Fibroblast of skin of right quadriceps (primary cell): ENCODE measurements at regions not wholly inside any gene's neighbourhood (a gene's known extent, or its start where the extent isn't known, plus 50 kb on each side); places are given as distances from the start of the nearest gene placed in this dataset.

Experiments
- DNase-seq: peaks from one replicate; pipeline ENCODE4 v3.0.0-alpha.2; 2013

DNA sequence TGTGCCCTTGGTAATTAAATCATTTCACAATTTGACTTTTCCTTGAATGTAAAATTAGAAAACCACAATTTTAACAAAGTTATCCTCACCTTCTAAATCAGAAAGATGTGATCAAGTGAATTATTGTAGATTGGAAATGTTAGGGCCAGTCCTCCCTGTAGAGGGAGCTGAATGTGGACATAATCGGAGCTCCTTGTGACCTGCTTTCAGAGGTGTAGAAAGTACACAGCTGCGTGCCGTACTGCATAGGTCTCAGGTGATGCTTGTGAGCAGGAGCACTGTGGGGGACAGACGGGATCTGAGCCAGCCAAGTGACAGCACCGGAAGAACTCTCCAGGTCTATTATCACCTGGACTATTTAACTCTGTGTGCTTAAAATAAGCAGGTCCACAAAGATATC lies 338.0 kb downstream of the AASDHPPT start:
- no peak for DNase-seq

DNA sequence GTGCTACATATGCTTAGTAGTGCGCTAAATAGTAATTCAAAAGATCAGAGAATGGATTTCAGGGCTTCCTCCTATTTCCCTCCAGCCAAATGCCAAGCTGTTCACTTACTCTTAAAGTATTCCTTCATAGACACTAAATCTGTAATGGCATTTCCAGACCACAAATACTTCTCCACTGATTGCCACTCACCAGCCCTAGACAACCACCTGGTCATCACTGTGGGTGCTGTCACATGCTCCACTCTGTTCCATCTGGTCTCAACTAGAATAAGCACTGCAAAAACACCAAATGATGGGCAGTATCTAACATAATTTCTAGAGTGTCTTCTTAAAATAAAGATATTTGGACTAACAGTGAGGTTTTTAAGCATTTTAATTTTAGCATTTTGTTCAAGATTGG lies 341.3 kb downstream of the AASDHPPT start:
- DNase-seq: no peak

DNA sequence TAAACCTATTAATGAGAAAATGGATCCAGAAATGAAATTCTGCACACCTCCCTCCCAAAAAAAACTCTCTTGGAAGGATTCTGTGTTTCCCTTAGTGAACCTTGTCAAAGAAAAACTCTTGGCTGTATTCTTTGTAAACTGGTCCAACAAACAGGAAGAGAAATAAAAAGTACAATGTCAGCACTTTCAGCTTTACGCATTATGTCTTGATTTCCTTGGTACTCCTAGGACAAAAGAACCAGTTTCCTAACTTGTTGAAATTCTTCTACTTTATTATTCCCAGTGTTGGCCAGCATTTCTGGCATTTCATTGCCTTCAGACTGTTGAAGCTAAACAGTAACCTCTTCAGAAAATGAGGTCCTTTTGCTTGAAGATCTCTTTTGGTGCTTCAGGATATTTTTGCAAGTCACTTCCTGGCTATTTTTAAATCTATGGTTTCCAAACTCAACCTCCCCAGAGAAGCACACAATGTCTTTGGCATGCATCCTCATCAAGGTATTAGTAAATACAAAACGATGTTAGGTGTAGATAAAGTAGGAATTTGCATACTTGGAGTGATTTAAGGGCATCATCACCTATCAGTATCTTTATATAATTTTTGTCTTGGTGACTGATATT lies 342.7 kb downstream of the AASDHPPT start:
- no peak for DNase-seq

- no peak for DNase-seq
These were observed 343.2 kb downstream of the AASDHPPT start for GRCh38 chr11:106420686-106421085.

DNA sequence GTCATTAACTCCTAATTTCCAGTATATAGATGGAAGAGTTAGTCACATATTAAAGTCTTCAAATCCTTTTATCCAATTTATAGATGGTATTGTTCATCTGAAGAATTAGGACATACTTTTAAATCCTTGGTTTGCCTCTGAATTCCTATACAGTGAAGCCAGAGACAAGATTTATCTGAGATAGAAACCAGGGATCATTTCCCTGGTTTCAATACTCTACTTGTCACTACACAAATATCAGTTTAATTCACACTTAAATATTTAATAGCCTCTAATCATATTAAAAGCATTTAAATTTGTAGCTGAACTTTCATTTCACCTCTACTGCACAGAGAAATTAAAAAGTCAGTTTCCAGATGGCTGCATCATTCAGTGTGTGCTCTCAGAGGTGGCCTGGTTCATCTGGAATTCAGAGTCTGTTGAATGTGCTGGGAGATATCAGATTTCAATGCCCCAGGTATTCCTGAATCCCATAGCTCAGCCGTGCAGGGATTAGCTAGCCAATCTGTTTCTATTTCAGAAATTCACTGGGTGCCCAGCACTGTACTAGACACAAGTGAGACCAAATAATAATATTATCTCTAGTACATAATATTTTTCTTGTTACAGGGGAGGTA lies 344.3 kb downstream of the AASDHPPT start:
- peak; percentile 57 for DNase-seq

- DNase-seq: no peak
These were observed 345.1 kb downstream of the AASDHPPT start for GRCh38 chr11:106422583-106422982.

DNA sequence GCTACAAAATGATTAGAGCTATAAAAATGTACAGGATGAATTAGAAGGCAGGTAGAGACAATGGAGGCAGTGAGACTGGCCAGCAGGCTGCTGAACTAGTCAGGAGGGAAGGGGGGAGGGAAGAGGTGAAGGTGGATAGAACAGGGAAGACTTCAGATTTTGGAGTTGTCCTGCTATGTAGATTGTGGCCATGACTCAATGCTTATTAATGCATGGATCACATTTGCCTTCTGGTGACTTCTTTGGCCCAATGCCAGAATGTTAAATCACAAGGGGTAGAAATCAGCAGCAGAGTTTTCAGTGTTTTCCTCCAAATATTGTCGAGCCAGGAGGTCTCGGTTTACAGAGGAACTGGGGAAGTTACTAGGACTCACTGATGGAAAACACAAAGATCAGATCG lies 346.6 kb downstream of the AASDHPPT start:
- peak; percentile 95 for DNase-seq

DNA sequence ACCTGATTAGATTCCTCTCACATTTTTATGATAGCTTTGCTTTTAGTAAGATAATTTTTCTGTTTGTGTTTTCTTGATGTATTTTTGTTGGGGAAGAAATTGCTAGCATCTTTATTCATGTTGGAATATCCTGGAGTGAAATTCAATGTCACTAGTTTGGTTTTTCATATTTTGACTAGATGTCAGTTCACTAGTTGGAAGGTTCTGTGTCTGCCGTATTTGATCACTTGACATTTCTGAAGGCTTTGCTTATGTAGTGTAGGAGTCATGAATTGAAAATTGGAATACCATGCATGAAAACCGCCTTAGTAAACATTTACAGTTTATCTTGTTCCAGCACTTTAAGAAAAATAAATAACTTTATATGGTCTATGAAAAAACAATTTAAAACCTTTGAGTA lies 348.4 kb downstream of the AASDHPPT start:
- DNase-seq: no peak

- DNase-seq: no peak
These were observed 349.2 kb downstream of the AASDHPPT start for GRCh38 chr11:106426696-106427095.

DNA sequence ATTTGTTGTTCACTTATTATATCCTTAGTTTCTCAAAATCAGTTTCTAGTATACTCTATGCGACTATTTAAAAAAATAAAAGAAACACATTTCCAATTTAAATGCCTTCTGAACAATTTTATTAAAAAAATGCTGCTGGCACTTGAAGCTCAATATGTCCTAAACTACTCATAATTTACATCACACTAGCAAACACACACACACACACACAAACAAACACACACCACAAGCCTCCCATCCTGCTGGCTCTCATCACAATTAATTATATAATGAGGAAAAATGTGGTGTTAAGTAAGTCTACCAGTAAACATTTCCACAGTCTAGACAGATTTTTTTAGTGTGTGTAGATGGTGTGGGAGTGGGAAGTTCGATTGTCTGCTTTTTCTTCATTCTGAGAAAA lies 350.3 kb downstream of the AASDHPPT start:
- DNase-seq: no peak

GRCh38 chr11:106442032-106442431 lies 364.6 kb downstream of the AASDHPPT start:
- peak; percentile 49 for DNase-seq

DNA sequence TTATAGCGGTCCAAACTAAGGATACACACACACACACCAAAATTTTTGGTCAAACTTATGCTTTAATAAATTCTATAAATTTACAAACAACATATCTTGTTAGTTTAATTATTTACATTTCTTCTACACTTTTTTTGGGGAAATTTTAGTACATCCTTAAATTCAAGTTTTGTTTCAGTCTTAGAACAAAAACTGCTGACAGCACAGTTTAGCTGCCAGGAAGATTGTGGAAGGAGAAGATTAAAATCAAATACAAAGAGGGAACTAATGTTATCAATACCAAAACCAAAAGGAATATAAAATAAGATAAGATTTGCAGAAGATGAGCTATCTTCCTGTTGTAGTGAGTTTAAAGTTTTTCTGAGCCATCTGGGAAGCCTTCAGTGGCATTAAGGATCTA lies 368.8 kb downstream of the AASDHPPT start:
- DNase-seq: no peak

DNA sequence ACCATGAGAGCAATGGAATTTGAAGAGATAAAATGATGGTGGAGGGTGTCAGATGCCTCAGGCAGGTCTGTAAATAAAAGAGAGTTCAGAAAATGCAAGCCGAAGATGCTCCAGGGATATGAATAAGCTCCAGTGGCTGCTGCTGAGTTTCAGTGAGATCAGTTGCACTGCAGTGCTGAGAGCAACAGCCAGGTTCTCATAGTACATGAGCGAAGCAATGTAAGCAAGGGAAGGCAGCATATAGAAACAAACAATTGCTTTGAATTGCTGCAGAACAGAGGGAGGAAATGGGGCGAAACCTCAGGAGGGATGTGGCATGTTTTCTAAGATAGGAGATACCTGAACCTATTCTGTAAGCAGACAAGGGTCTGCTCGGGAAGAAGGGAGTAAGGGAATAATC lies 369.5 kb downstream of the AASDHPPT start:
- DNase-seq: peak; percentile 12

- DNase-seq: peak; percentile 59
These were observed 370.2 kb downstream of the AASDHPPT start for GRCh38 chr11:106447631-106448191.

DNA sequence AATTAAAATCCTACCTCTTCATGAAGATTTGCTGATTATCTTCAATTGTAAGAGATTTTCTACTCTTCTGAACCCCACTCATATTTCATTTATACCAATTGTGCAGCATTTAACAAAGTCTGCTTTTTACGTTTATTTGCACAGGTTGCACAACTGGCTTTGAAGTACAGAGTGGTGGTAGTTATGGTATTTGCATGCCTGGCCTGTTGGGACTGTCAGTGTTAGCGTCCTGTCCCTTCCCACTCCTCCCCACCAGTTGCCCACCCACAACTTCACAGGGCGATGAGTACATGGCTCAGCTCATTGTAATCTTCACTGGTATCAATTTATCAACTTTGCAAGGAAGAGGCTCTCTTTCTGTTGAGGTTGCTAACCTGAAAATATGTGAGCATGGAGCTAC lies 372.3 kb downstream of the AASDHPPT start:
- DNase-seq: no peak

- DNase-seq: no peak
These were observed 373.9 kb downstream of the AASDHPPT start for GRCh38 chr11:106451228-106451922.

GRCh38 chr11:106456647-106457046 lies 379.2 kb downstream of the AASDHPPT start:
- no peak for DNase-seq

GRCh38 chr11:106457727-106458126 lies 380.3 kb downstream of the AASDHPPT start:
- peak; percentile 73 for DNase-seq

GRCh38 chr11:106459135-106459534 lies 381.7 kb downstream of the AASDHPPT start:
- no peak for DNase-seq

DNA sequence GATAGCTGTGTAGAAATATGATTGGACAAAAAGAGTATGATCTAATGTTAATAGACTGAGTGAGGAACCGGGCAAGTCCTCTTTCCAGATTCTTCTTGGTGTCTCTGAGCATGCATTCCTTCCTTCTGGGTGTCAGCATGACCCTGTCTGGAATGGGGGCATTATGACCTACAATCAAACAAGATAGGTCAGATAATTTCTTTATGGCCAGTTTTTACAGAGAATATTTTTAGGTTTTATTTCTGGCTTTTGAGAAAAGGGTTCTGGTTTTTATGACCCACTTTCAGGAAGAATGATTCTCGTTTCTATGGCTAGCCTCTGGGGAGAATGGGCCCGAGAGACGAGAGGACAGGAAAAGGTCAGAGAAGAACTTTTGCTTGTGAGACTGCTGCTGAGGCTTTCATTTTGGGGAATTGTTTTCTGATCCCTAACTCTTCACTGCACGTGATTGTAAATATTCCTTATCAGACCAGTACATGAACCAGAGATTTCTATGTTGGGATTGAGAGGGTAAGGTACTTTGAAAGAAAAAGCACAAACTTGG lies 383.8 kb downstream of the AASDHPPT start:
- no peak for DNase-seq

DNA sequence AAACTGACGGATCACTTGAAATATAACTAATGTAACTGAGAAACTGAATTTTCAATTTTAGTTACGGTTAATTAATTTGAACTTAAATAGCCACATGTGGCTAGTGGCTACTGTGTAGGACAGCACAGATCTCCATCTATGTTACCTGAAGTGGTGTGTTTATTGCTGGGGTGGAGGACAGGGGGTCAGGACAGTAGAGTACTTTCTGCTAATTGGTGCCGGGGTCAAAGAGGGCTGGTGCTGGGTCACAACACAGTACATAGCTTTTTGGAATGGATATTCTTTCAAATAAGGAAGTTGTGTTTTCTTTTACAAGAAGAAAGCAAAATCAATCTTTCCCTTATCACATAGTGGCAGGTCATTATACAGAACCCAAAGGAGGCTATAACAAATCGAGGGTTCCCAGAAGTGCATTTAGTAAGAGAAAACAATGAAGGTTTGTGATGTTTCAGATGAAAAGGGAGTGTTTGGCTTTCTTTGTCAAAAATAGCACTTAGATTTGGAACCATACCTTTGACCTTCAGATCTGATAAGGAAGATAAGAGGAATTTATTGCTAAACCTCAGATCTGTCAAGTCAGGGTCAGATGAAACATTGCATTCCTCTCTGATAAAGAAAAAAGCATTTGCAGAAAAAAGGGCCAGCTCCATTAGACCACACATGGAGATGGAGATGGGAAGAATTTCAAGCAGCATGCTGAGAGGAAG lies 384.5 kb downstream of the AASDHPPT start:
- peak; percentile 69 for DNase-seq

DNA sequence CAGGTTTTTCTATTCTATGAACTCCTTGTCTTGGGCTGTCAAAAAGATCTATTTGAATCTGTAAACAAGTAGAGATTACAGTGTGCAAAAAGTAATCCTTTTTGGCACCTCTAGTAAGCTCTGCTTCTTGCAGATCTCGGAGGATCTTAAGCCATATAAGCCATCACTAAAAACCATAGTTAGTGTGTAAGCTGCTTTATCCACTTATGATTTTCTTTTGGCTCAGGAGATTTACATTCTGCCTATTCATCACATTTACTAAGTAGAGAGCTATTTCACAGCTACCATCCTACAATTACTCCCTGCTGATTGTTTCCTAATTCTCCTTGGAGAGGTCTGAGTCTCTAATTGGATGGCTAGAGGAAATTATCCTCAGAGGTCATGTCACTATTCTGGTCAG lies 385.7 kb downstream of the AASDHPPT start:
- no peak for DNase-seq

DNA sequence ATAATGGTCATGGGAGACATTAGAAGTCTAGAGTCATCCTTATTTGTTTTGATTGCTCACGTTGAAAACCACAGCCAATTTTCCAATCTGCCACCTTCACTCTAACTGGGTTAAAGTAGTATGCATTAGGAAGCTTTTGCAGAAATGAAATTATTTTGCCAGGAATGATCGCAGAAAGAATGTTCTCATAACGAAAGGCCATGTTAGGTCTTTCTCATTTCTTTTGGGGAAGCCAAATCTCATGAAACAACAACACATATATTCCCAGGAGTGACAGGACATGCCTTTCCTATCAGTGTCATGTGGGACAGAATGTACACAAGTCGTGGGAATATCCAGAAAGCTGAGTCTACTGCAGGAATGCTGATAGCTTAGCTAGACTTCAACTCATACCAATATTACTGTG lies 386.3 kb downstream of the AASDHPPT start:
- DNase-seq: peak; percentile 38
